ENCODE measurements at regions not wholly inside any gene's neighbourhood (a gene's known extent, or its start where the extent isn't known, plus 50 kb on each side); places are given as distances from the start of the nearest gene placed in this dataset.

DNA sequence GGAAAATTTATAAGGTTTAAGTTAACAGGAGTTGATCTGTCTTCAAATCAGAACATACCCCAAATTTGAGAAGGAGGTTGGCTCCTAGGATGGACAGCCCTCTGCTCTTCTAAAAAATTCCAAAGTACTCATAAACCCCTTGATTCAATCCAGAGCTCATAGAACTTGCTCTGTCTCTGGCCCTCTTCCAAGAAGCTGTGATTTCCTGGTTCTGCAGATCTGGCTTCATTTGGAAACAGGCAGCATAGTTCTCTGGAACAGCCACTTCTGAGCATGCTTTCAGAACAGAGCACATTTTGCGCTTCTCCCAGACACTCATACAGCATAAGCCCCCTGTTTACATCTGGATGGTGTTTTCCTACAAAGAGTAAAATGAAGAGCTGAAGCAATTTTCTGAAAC, 96.7 kb downstream of the KBTBD8 start:
- Histone ChIP-seq H3K79me2 (ENCODE audit: insufficient read depth, low read length) (no peaks in the 10 kb centered on the region), H2AFZ (ENCODE audit: low read length) (no peak overlapping the region), H3K9ac (ENCODE audit: low read length) (no peak overlapping the region), H4K20me1 (ENCODE audit: insufficient read depth, low read length) (no peaks in the 10 kb centered on the region), H3F3A (ENCODE audit: insufficient read depth, low read length) (no peaks in the 10 kb centered on the region), H3K36me3 (ENCODE audit: insufficient read depth, low read length) (no peaks in the 10 kb centered on the region), H3K9me3 (ENCODE audit: low read length) (no peaks in the 10 kb centered on the region), H3K4me3 (ENCODE audit: low read depth, low read length, poor library complexity, severe bottlenecking) (no peak overlapping the region), H3K9me2 (ENCODE audit: low read depth, low read length) (no peaks in the 10 kb centered on the region), H3K4me2 (ENCODE audit: low read length) (no peak overlapping the region), H3K27me3 (ENCODE audit: insufficient read depth, low read length) (no peaks in the 10 kb centered on the region), H3K27ac (ENCODE audit: low read depth, low read length, poor library complexity, severe bottlenecking) (no peak overlapping the region), H3K4me1 (ENCODE audit: insufficient read depth, low read length, severe bottlenecking) (no peaks in the 10 kb centered on the region)
- TF ChIP-seq EZH2 (IDR thresholded peaks at IDR 0.05; ENCODE audit: borderline replicate concordance, low read length), result no peak
- TF ChIP-seq, protein P1, sequence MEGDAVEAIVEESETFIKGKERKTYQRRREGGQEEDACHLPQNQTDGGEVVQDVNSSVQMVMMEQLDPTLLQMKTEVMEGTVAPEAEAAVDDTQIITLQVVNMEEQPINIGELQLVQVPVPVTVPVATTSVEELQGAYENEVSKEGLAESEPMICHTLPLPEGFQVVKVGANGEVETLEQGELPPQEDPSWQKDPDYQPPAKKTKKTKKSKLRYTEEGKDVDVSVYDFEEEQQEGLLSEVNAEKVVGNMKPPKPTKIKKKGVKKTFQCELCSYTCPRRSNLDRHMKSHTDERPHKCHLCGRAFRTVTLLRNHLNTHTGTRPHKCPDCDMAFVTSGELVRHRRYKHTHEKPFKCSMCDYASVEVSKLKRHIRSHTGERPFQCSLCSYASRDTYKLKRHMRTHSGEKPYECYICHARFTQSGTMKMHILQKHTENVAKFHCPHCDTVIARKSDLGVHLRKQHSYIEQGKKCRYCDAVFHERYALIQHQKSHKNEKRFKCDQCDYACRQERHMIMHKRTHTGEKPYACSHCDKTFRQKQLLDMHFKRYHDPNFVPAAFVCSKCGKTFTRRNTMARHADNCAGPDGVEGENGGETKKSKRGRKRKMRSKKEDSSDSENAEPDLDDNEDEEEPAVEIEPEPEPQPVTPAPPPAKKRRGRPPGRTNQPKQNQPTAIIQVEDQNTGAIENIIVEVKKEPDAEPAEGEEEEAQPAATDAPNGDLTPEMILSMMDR (IDR thresholded peaks at IDR 0.05; ENCODE audit: low read length), result no peak

DNA sequence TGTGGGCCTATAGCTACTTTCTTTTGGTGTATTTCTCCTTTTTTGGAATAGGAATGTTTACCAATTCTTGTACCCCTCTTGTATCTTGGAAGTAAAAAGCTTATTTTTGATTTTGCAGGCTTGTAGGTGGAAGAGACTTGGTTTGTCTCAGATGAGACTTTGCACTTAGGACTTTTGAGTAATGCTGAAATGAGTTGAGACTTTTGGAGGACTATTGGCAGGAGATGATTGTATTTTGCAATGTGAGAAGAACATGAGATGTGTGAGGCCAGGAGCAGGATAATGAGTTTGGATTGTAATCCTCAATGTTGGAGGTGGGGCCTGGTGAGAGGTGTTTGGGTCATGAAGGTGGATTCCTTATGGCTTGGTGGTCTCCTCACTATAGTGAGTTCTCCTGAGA, 106.3 kb downstream of the KBTBD8 start:
- H3K36me3 ChIP-seq (ENCODE audit: insufficient read depth, low read length), result no peaks in the 10 kb centered on the region
- H3K4me2 ChIP-seq (ENCODE audit: low read length), result no peak overlapping the region
- no peak overlapping the region for H3K27ac ChIP-seq (ENCODE audit: low read depth, low read length, poor library complexity, severe bottlenecking)
- no peaks in the 10 kb centered on the region for H3K27me3 ChIP-seq (ENCODE audit: insufficient read depth, low read length)
- no peaks in the 10 kb centered on the region for H3K9me3 ChIP-seq (ENCODE audit: low read length)
- no peak overlapping the region for H3K9ac ChIP-seq (ENCODE audit: low read length)
- no peaks in the 10 kb centered on the region for H3K79me2 ChIP-seq (ENCODE audit: insufficient read depth, low read length)
- TF ChIP-seq EZH2 (IDR thresholded peaks at IDR 0.05; ENCODE audit: borderline replicate concordance, low read length), result no peak
- TF ChIP-seq, protein P1 (IDR thresholded peaks at IDR 0.05; ENCODE audit: low read length), result no peak
- H3F3A ChIP-seq (ENCODE audit: insufficient read depth, low read length), result no peaks in the 10 kb centered on the region
- H2AFZ ChIP-seq (ENCODE audit: low read length), result no peak overlapping the region
- H3K4me3 ChIP-seq (ENCODE audit: low read depth, low read length, poor library complexity, severe bottlenecking), result no peak overlapping the region
- no peaks in the 10 kb centered on the region for H3K9me2 ChIP-seq (ENCODE audit: low read depth, low read length)
- no peaks in the 10 kb centered on the region for H3K4me1 ChIP-seq (ENCODE audit: insufficient read depth, low read length, severe bottlenecking)
- H4K20me1 ChIP-seq (ENCODE audit: insufficient read depth, low read length), result no peaks in the 10 kb centered on the region

DNA sequence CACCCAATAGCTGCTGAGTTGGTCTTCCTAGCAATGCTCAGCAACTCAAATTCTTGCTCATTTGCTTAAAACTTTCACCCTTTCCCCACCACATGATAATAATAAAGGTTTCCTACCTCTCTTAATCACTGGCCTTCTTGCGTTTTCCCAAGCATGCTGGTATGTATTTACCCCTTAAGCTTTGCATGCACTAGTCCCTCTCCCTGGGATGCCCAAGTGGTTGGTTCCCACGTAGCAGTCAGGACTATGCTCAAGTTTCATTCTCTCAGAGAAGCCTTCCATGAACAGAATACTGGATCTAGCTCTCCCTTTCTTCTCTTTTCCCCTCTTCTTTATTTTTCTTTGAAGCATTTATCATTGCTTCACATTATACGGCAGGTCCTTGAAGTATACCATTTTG, 108.8 kb downstream of the KBTBD8 start:
- Histone ChIP-seq H3F3A (ENCODE audit: insufficient read depth, low read length) (no peaks in the 10 kb centered on the region), H3K9me2 (ENCODE audit: low read depth, low read length) (no peaks in the 10 kb centered on the region), H3K27me3 (ENCODE audit: insufficient read depth, low read length) (no peaks in the 10 kb centered on the region), H3K4me1 (ENCODE audit: insufficient read depth, low read length, severe bottlenecking) (no peaks in the 10 kb centered on the region), H3K79me2 (ENCODE audit: insufficient read depth, low read length) (no peaks in the 10 kb centered on the region), H3K27ac (ENCODE audit: low read depth, low read length, poor library complexity, severe bottlenecking) (no peak overlapping the region), H4K20me1 (ENCODE audit: insufficient read depth, low read length) (no peaks in the 10 kb centered on the region), H3K36me3 (ENCODE audit: insufficient read depth, low read length) (no peaks in the 10 kb centered on the region), H3K9ac (ENCODE audit: low read length) (no peak overlapping the region), H3K4me2 (ENCODE audit: low read length) (no peak overlapping the region), H2AFZ (ENCODE audit: low read length) (no peak overlapping the region), H3K4me3 (ENCODE audit: low read depth, low read length, poor library complexity, severe bottlenecking) (no peak overlapping the region), H3K9me3 (ENCODE audit: low read length) (no peaks in the 10 kb centered on the region)
- TF ChIP-seq, protein P1 (IDR thresholded peaks at IDR 0.05; ENCODE audit: low read length), result no peak
- no peak for TF ChIP-seq EZH2 (IDR thresholded peaks at IDR 0.05; ENCODE audit: borderline replicate concordance, low read length)
